MM.1S (cell line): ENCODE measurements at regions not wholly inside any gene's neighbourhood (a gene's known extent, or its start where the extent isn't known, plus 50 kb on each side); places are given as distances from the start of the nearest gene placed in this dataset.
A peak's percentile ranks its signal among the peaks of the same experiment; 100 is the strongest.

Experiments
- DNase-seq: peaks from one replicate; pipeline ENCODE4 v3.0.0-alpha.2; 2015
- H2AFZ ChIP-seq: fragments of 300-600 bp; sonication (generic); 2 replicates; pipeline ENCODE4 v1.6.0; 2016; ENCODE audit warnings: antibody characterized with exemption, low read length
- H3F3A ChIP-seq: fragments of 300-600 bp; sonication (generic); 2 replicates; pipeline ENCODE4 v1.6.1; 2016; ENCODE audit warnings: mild to moderate bottlenecking, antibody characterized with exemption, low read length, moderate library complexity, mixed read lengths; ENCODE audit not compliant: insufficient read depth
- H3K27ac ChIP-seq: fragments of 300-600 bp; sonication (generic); 2 replicates; pipeline ENCODE4 v1.5.1; 2016; ENCODE audit warnings: mild to moderate bottlenecking, low read length
- H3K27me3 ChIP-seq: fragments of 300-600 bp; sonication (generic); replicated peaks from 2 replicates; pipeline ENCODE4 v1.6.0; 2016; ENCODE audit warnings: low read length; ENCODE audit not compliant: insufficient read depth
- H3K36me3 ChIP-seq: fragments of 300-600 bp; sonication (generic); replicated peaks from 2 replicates; pipeline ENCODE4 v1.6.1; 2016; ENCODE audit warnings: mild to moderate bottlenecking, low read length, mixed read lengths; ENCODE audit not compliant: insufficient read depth
- H3K4me1 ChIP-seq: fragments of 300-600 bp; sonication (generic); 2 replicates; pipeline ENCODE4 v1.6.1; 2016; ENCODE audit warnings: low read length, mixed read lengths
- H3K4me2 ChIP-seq: fragments of 300-600 bp; sonication (generic); 2 replicates; pipeline ENCODE4 v1.6.0; 2016; ENCODE audit warnings: low read depth, low read length
- H3K4me3 ChIP-seq: fragments of 300-600 bp; sonication (generic); 2 replicates; pipeline ENCODE4 v1.5.1; 2016; ENCODE audit warnings: low read length, mixed read lengths
- H3K79me2 ChIP-seq: fragments of 300-600 bp; sonication (generic); 2 replicates; pipeline ENCODE4 v1.6.1; 2016; ENCODE audit warnings: mixed run types, low read length, mixed read lengths
- H3K9ac ChIP-seq: fragments of 300-600 bp; sonication (generic); 2 replicates; pipeline ENCODE4 v1.6.1; 2016; ENCODE audit warnings: low read length, mixed read lengths
- H3K9me2 ChIP-seq: fragments of 300-600 bp; sonication (generic); replicated peaks from 2 replicates; pipeline ENCODE4 v1.6.1; 2016; ENCODE audit warnings: mild to moderate bottlenecking, low read length, mixed read lengths; ENCODE audit not compliant: insufficient read depth
- H3K9me3 ChIP-seq: fragments of 300-600 bp; sonication (generic); replicated peaks from 2 replicates; pipeline ENCODE4 v1.6.1; 2016; ENCODE audit warnings: mild to moderate bottlenecking, low read length, mixed read lengths; ENCODE audit not compliant: insufficient read depth
- H4K20me1 ChIP-seq: fragments of 300-600 bp; sonication (generic); 2 replicates; pipeline ENCODE4 v1.6.1; 2016; ENCODE audit warnings: mild to moderate bottlenecking, low read length, moderate library complexity, mixed read lengths; ENCODE audit not compliant: insufficient read depth
- CTCF ChIP-seq: fragments of 300-600 bp; sonication (generic); IDR thresholded peaks from 2 replicates; pipeline ENCODE4 v1.5.1; 2016; ENCODE audit warnings: antibody characterized with exemption, low read length, mixed read lengths
- EZH2 ChIP-seq: fragments of 300-600 bp; sonication (generic); optimal IDR thresholded peaks from 2 replicates; pipeline ENCODE3; 2017; ENCODE audit warnings: low read depth, mild to moderate bottlenecking, antibody characterized with exemption, low read length, mixed read lengths
- EZH2phosphoT487 ChIP-seq: fragments of 300-600 bp; sonication (generic); IDR thresholded peaks from 2 replicates; pipeline ENCODE4 v1.6.1; 2018; ENCODE audit warnings: antibody characterized with exemption, low read length

GRCh38 chr3:11944052-11944673 lies 60.0 kb upstream of the SYN2 start:
- no peak overlapping the region for H3K9ac ChIP-seq
- DNase-seq, result peak; percentile 11
- no peaks in the 10 kb centered on the region for H4K20me1 ChIP-seq
- no peaks in the 10 kb centered on the region for H3K4me1 ChIP-seq
- H3K27ac ChIP-seq, result no peak overlapping the region
- H3K79me2 ChIP-seq, result no peaks in the 10 kb centered on the region
- H3K27me3 ChIP-seq, result no peaks in the 10 kb centered on the region
- no peaks in the 10 kb centered on the region for H3K9me2 ChIP-seq
- TF ChIP-seq EZH2phosphoT487 (no peak), CTCF (peak; percentile 45), EZH2 (no peak)
- no peaks in the 10 kb centered on the region for H3K9me3 ChIP-seq
- no peak overlapping the region for H3K4me2 ChIP-seq
- H3K36me3 ChIP-seq, result no peaks in the 10 kb centered on the region
- no peaks in the 10 kb centered on the region for H3F3A ChIP-seq
- H3K4me3 ChIP-seq, result no peak overlapping the region
- H2AFZ ChIP-seq, result no peak overlapping the region

- Histone ChIP-seq H3F3A (no peaks in the 10 kb centered on the region), H3K36me3 (no peaks in the 10 kb centered on the region), H4K20me1 (no peaks in the 10 kb centered on the region), H3K4me2 (no peak overlapping the region), H3K27me3 (no peaks in the 10 kb centered on the region), H3K9me3 (no peaks in the 10 kb centered on the region), H3K4me3 (no peak overlapping the region), H3K4me1 (no peaks in the 10 kb centered on the region), H3K9me2 (no peaks in the 10 kb centered on the region), H3K79me2 (no peaks in the 10 kb centered on the region), H3K9ac (no peak overlapping the region), H3K27ac (no peak overlapping the region), H2AFZ (no peak overlapping the region)
- no peak for DNase-seq
- TF ChIP-seq CTCF, result no peak
- TF ChIP-seq EZH2, result no peak
- no peak for TF ChIP-seq EZH2phosphoT487
These were observed 55.9 kb upstream of the SYN2 start for GRCh38 chr3:11948331-11948730.

- DNase-seq, result no peak
- Histone ChIP-seq H3K4me1 (no peaks in the 10 kb centered on the region), H3F3A (no peaks in the 10 kb centered on the region), H3K9me3 (no peaks in the 10 kb centered on the region), H3K27ac (no peak overlapping the region), H3K9me2 (no peaks in the 10 kb centered on the region), H2AFZ (no peak overlapping the region), H3K36me3 (no peaks in the 10 kb centered on the region), H3K79me2 (no peaks in the 10 kb centered on the region), H3K27me3 (no peaks in the 10 kb centered on the region), H3K4me3 (no peak overlapping the region), H3K9ac (no peak overlapping the region), H3K4me2 (no peak overlapping the region), H4K20me1 (no peaks in the 10 kb centered on the region)
- TF ChIP-seq EZH2 (no peak), CTCF (no peak), EZH2phosphoT487 (no peak)
These were observed 55.3 kb upstream of the SYN2 start for GRCh38 chr3:11948866-11949265.
